NCI-H510A treated with DMSO at 0.1 percent for 48 hours (cell line): ENCODE measurements at regions not wholly inside any gene's neighbourhood (a gene's known extent, or its start where the extent isn't known, plus 50 kb on each side); places are given as distances from the start of the nearest gene placed in this dataset.

Source experiments
- DNase-seq: peaks from one replicate; lab custom pipeline; 2025; lab: John Stamatoyannopoulos, UW

DNA sequence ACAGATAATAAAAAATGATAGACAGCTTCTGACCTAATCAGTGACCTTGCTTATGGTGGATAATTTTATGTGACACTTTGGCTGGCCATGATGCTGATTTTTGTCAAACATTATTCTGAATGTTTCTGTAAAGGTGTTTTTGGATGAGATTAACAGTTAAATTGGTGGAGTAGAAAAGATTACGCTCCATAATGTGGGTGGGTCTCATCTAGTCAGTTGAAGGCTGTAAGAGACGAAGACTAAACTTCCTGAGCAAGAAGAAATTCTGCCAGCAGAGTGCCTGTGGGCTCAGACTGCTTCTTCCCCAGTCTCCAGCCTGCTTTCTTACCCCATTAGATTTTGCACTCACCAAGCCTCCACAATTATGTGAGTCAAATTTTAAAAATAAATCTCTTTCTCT is 214.9 kb upstream of the ITGA4 start:
- DNase-seq = no peak

- no peak for DNase-seq
Observed at GRCh38 chr2:181243319-181243718, 213.9 kb upstream of the ITGA4 start.

DNA sequence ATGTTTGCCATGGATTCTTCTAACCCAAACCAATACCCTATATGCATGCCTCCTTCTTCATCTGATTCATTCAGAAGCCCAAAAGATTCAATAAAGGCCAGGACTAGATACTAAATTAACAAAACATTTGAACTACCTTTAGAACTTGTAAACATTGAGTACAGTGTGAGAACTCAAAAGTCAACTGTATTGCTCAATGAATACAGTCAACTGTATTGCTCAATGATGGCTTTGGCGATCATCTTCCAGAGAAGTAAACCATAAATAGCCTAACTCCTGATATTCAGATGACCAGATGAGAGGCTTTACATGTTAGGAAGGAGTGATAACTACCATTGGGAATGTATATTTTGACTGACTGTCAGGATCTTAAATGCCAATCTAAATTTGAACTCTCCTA is 206.5 kb upstream of the ITGA4 start:
- DNase-seq = no peak

DNA sequence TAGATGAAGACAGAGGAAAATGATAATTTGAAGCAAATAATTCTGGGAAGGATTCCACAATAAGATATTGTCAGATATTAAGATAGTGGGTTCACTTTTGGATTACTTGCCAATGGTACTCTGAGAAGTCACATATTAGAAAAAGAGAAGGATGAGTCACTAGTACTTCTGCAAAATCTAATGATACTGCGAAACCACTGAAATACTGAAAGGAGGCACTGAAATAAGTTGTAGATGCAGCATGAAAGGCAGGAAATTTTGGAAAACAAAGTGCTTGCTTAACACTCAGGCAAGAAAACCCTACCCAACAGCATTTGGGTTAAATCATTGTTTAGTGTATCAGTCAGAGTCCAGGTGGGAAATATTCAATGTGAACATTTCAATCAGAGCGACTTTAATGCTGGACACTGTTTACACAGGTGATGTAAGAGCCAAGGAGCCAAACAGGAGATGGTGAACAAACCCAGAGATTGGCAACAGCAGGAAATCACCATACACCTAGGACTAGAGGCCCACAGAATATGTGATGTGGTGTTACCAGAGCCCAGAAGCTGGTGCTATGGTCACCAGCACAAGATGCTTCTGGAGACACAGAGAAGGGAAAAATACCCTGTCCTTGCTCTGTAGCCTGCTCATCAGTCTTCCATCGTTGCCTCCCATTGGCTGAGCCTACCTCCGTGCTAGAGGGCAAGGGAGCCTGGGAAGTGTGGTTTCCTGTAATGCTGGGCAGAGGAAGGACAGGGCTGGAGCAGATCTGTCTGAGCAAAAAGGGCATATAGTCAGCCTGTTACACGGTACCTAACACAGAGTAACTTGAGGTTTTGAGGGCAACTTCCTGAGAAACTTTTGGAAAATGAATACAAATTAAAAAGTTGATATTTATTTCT is 204.7 kb upstream of the ITGA4 start:
- peak; percentile 17 for DNase-seq

GRCh38 chr2:181253438-181253837 is 203.7 kb upstream of the ITGA4 start:
- DNase-seq = no peak

GRCh38 chr2:181255651-181256050 is 201.5 kb upstream of the ITGA4 start:
- DNase-seq = no peak

DNA sequence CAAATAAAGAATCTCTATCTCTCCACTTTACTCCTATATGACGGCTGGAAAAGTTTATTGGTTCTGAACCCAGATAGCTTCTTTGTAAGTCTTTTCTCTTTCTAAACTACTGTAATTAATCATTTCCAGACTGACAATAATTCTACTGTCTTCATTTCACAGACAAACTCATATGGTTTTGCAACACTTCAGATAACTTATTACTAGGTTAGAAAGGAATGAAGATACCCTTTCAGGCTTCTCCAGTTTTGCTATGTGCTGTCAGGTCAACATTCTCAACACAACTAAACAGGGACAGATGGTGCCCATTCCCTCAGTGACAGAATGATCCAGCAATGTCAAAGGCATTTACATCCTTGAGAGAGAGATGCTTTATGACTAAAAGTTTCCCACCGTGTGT is 198.5 kb upstream of the ITGA4 start:
- DNase-seq = no peak

DNA sequence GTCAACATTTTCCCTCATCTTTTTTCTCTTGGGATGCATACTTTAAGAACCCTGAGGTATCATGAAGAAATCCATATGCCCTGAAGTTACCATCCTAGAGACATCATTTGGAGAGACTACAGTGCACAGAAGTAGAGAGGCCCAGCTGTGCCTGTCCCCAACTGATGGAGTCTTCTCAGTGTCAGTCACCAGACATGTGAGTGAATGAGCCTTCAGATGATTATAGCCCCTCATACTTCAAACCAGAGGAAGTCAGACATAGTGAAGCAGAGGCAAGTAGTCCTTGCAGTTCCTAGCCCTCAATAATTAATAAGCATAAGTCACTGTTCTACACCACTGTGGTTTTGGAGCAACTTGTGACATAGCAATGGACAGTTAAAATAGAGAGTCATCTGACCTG is 194.4 kb upstream of the ITGA4 start:
- DNase-seq = no peak

DNA sequence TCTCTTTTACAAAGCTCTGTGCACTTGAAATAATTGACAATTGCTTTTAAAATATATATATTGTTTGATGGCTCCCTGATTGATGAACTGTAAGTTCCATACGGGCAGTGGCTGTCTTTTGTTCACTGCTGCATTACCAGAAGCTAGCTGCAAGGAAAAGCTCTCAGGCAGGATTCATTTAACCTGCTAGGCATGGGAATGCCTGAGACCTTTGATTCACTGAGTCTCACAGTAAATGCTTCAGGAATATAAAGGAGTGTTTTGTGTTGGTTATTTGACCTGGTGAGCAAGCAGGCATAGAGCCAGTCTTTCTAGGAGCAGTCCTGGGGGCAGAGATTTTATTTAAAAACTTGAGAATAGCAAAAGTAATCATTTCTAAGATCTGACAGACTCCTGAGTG is 193.2 kb upstream of the ITGA4 start:
- no peak for DNase-seq

- no peak for DNase-seq
Observed at GRCh38 chr2:181264441-181264840, 192.7 kb upstream of the ITGA4 start.

DNA sequence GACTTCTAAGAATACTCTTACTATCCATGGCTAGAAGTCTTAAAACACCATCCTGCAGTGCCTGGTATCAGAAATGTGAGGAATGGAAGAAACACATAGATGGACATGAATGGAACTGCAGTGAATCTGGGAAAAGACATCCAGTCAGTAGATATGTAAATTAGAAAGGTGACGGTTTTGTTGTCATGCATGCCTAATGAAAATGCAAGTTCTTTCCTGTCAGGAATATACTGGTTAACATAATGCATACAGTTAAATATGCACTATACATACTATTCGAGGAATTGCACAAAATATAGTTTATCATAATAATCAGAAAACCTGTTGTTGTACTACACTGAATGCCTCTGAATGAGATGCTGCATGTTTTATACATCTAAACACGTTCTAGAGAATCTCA is 190.6 kb upstream of the ITGA4 start:
- DNase-seq = no peak

DNA sequence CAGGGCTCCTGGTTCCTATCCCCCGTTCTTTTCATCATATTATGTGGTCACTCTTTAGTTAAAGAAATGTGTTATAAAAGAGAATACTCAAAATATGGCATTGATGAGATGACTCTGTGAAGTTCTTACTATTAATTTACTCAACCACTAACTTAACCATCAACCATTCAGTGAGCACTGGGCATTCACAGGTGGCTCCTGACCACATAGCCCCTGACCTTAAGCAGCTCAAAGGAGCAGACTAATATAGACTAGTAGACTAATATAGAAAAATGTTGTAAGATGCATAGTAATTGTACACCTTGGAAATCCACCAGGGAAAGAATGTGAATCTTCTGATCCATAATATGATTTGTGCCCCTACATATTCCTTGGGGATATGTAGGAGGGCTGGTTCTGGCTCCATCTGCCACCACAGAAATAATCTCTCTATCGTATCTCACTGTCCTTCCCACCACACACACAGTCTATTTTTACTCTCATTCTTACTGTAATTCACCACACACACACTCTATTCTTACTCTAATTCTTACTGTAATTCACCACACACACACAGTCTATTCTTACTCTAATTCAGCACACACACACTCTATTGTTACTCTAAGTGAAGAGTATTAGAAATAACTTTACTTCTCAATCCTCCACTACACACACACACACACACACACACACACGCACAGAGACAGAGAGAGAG is 188.9 kb upstream of the ITGA4 start:
- no peak for DNase-seq

GRCh38 chr2:181273986-181274385 is 183.2 kb upstream of the ITGA4 start:
- no peak for DNase-seq

DNA sequence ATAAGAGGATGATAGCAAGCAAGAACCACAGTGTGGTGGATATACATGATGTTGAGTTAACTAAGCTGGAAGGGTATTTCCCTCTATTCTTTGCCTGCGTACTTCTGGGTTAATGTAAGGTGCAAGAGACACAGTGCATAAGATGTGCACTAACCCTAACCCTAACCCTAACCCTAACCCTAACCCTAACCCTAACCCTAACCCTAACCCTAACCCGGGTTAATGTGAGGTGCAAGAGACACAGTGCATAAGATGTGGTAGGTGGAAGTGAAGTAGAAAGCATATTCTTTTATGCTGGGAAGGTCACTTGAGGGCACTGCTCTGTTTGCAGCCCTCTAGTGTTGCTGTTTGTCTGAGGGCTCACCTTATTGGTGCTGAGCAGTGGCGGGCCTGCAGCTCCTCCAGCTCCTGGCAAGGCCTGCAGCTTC is 181.5 kb upstream of the ITGA4 start:
- DNase-seq = no peak

- peak; percentile 32 for DNase-seq
Observed at GRCh38 chr2:181281206-181281832, 175.9 kb upstream of the ITGA4 start.

- DNase-seq = no peak
Observed at GRCh38 chr2:181285116-181285515, 172.1 kb upstream of the ITGA4 start.

- DNase-seq = no peak
Observed at GRCh38 chr2:181289698-181290097, 167.5 kb upstream of the ITGA4 start.

DNA sequence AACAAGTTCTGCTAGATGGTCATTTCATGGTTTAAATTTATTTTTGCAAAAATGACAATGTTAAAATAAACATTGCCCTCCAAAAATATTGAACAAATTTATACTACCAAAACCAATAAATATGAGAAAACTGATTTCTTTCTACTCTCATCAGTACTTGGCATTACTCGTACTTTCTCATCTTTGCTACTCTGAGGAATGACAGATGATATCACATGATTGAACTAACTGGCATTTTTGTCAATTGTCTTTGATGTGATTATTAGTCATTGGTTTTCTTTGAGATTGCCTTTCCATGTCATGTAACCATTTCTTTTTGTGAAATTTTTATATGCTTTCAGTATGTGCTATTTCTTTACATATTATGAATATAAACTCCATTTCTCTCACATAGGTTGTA is 167.0 kb upstream of the ITGA4 start:
- no peak for DNase-seq

- DNase-seq = no peak
Observed at GRCh38 chr2:181294979-181295378, 162.2 kb upstream of the ITGA4 start.

DNA sequence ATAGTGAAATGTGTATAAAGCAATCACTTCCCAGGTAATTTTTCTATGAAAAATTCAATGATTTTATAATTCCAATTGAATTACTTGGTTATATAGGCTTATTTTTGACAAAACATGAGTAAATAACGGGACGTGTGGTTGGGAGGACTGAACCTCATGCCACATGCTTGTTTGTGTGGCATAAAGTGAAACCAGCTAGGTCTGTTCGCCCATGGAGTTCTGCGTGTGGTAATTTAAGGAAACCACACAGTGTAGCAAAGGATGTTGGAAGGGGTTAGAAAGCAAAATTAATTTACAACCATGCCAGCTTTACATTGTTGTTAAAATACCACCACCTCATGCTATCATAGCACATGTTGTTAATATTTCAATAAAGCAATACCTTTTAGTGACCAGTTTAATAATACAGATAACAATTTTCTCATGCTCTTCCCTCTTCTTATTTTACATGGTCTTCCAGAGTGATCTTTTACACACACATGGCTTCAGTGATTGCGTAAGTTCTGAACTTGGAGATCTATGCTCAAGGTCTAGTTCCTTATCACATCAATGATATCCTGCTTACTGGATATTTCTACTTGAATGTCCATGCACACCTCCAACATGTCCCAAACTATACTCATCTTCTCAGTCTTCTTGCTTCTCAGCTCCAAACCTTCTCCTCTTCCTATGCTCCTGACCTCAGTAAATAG is 156.4 kb upstream of the ITGA4 start:
- DNase-seq = no peak

- no peak for DNase-seq
Observed at GRCh38 chr2:181304011-181304844, 153.0 kb upstream of the ITGA4 start.
